HCT116 (cell line): ENCODE measurements at regions not wholly inside any gene's neighbourhood (a gene's known extent, or its start where the extent isn't known, plus 50 kb on each side); places are given as distances from the start of the nearest gene placed in this dataset.

Experiments
- ATAC-seq: fragments of 200-7000 bp; cut with Tn5 transposase; 2 replicates; pipeline ENCODE4 v1.9.1; 2020; ENCODE audit warnings: mild to moderate bottlenecking, moderate library complexity
- BruUV-seq: library from RNA; stranded (reverse); fragments of 400-500 nt; replicated peaks from 2 replicates; lab custom pipeline; 2021; lab: Mats Ljungman, UMichigan
- CTCF ChIA-PET: fragments of 300-600 bp; sonication (Branson Sonifier 250); formaldehyde crosslinking; loops from one replicate; lab custom pipeline; 2021; ENCODE audit warnings: antibody characterized with exemption; lab: Charles Lee
- POLR2A ChIA-PET: fragments of 300-600, 350-600 bp; sonication (Branson Sonifier 250); formaldehyde crosslinking; loops from one replicate; lab custom pipeline; 2021; ENCODE audit warnings: antibody characterized with exemption; lab: Charles Lee
- RAD21 ChIA-PET, 2 experiments: fragments of 300-600 bp; sonication (Branson Sonifier 250); formaldehyde crosslinking; loops; one replicate each; lab custom pipeline; 2023; ENCODE audit warnings: low total read pairs in 2 of 2; ENCODE audit not compliant: uncharacterized antibody in 2 of 2, unreplicated experiment in 2 of 2, low non-redundant PET in 1 of 2; lab: Charles Lee
- DNase-seq: peaks from one replicate; pipeline ENCODE4 v3.0.0-alpha.2; 2010; ENCODE audit warnings: low read depth, low spot score
- H2AFZ ChIP-seq: fragments of 200-600 bp; shearing (Covaris generic), sonication (generic); 2 replicates; pipeline ENCODE4 v1.6.1; 2017; ENCODE audit warnings: low read depth, mixed run types, mixed read lengths, antibody characterized with exemption, low read length; ENCODE audit not compliant: poor library complexity, severe bottlenecking
- H3K27ac ChIP-seq: 2 replicates; pipeline ENCODE4 v1.5.1; 2012; ENCODE audit warnings: low read depth, low read length
- H3K27me3 ChIP-seq: fragments of 200-600 bp; sonication (generic); 2 replicates; pipeline ENCODE4 v1.6.1; 2016; ENCODE audit warnings: mixed run types, low read length, mixed read lengths; ENCODE audit not compliant: insufficient read depth
- H3K36me3 ChIP-seq, 2 experiments: fragments of 200-500 bp in 1 of 2; fragments of 200-600 bp in 1 of 2; sonication (Bioruptor generic) in 1 of 2; sonication (generic) in 1 of 2; 2 replicates each; pipeline versions ENCODE4 v1.5.1 to v1.6.1; 2014 to 2016; ENCODE audit warnings: low read length in 2 of 2, inconsistent platforms in 1 of 2, mixed read lengths in 1 of 2, mixed run types in 1 of 2; ENCODE audit not compliant: insufficient read depth in 2 of 2, control insufficient read depth in 1 of 2
- H3K4me1 ChIP-seq, 2 experiments: fragments of 200-600 bp in 1 of 2; sonication (generic) in 1 of 2; 2 replicates each; pipeline versions ENCODE4 v1.5.1 to v1.6.1; 2012 to 2017; ENCODE audit warnings: low read length in 2 of 2, inconsistent platforms in 1 of 2, mild to moderate bottlenecking in 1 of 2, mixed read lengths in 1 of 2, mixed run types in 1 of 2, moderate library complexity in 1 of 2; ENCODE audit not compliant: insufficient read depth in 2 of 2, control insufficient read depth in 1 of 2
- H3K4me2 ChIP-seq: fragments of 200-600 bp; sonication (generic); 2 replicates; pipeline ENCODE4 v1.6.1; 2017; ENCODE audit warnings: mixed run types, low read length, mixed read lengths
- H3K4me3 ChIP-seq, 2 experiments: fragments of 200-600 bp in 1 of 2; sonication (generic) in 1 of 2; replicated peaks in 1 of 2; 2 replicates each; pipeline ENCODE4 v1.5.1; 2011 to 2016; ENCODE audit warnings: low read length in 2 of 2, control low read depth in 1 of 2, low read depth in 1 of 2, mild to moderate bottlenecking in 1 of 2, mixed read lengths in 1 of 2, mixed run types in 1 of 2
- H3K79me2 ChIP-seq: fragments of 200-600 bp; sonication (generic); 2 replicates; pipeline ENCODE4 v1.6.1; 2017; ENCODE audit warnings: mild to moderate bottlenecking, mixed run types, low read length, moderate library complexity, mixed read lengths; ENCODE audit not compliant: insufficient read depth
- H3K9ac ChIP-seq: fragments of 200-600 bp; sonication (generic); 2 replicates; pipeline ENCODE4 v1.6.1; 2016; ENCODE audit warnings: low read length, mixed read lengths
- H3K9me2 ChIP-seq: fragments of 200-600 bp; sonication (generic), shearing (Covaris generic); 2 replicates; pipeline ENCODE4 v1.6.1; 2017; ENCODE audit warnings: mixed run types, mild to moderate bottlenecking, moderate library complexity; ENCODE audit not compliant: insufficient read depth
- H3K9me3 ChIP-seq, 2 experiments: fragments of 200-500 bp in 1 of 2; fragments of 200-600 bp in 1 of 2; sonication (Bioruptor generic) in 1 of 2; sonication (generic) in 1 of 2; 2 replicates each; pipeline ENCODE4 v1.6.1; 2014 to 2017; ENCODE audit warnings: low read length in 2 of 2, mixed read lengths in 2 of 2, inconsistent platforms in 1 of 2, low read depth in 1 of 2, mild to moderate bottlenecking in 1 of 2, mixed run types in 1 of 2, moderate library complexity in 1 of 2; ENCODE audit not compliant: control insufficient read depth in 1 of 2, insufficient read depth in 1 of 2
- H4K20me1 ChIP-seq: fragments of 200-600 bp; sonication (generic), shearing (Covaris generic); 2 replicates; pipeline ENCODE4 v1.6.1; 2017; ENCODE audit warnings: mixed run types, mild to moderate bottlenecking, moderate library complexity; ENCODE audit not compliant: insufficient read depth
- CBX3 ChIP-seq: IDR thresholded peaks from 2 replicates; pipeline ENCODE4 v1.6.1; 2012; ENCODE audit warnings: low read depth
- CEBPB ChIP-seq: IDR thresholded peaks from 2 replicates; pipeline ENCODE4 v1.6.1; 2012; ENCODE audit warnings: low read depth
- EGR1 ChIP-seq: IDR thresholded peaks from 2 replicates; pipeline ENCODE4 v1.6.1; 2012; ENCODE audit warnings: low read depth
- EZH2 ChIP-seq: fragments of 200-600 bp; sonication (generic); IDR thresholded peaks from 2 replicates; pipeline ENCODE4 v1.6.1; 2017; ENCODE audit warnings: antibody characterized with exemption, mixed run types
- EZH2phosphoT487 ChIP-seq: fragments of 200-600 bp; IDR thresholded peaks from 2 replicates; pipeline ENCODE4 v1.6.1; 2018; ENCODE audit warnings: antibody characterized with exemption, borderline replicate concordance
- FOSL1 ChIP-seq: IDR thresholded peaks from 2 replicates; pipeline ENCODE4 v1.6.1; 2012; ENCODE audit warnings: low read depth
- POLR2A ChIP-seq: IDR thresholded peaks from 2 replicates; pipeline ENCODE4 v1.7.0; 2011; ENCODE audit warnings: borderline replicate concordance; ENCODE audit not compliant: insufficient read depth, insufficient read length; ENCODE audit errors: extremely low read depth
- POLR2AphosphoS5 ChIP-seq: IDR thresholded peaks from 2 replicates; pipeline ENCODE4 v1.6.1; 2011; ENCODE audit warnings: mild to moderate bottlenecking, low read depth, low read length, moderate library complexity
- RAD21 ChIP-seq: IDR thresholded peaks from 2 replicates; pipeline ENCODE4 v1.6.1; 2012; ENCODE audit warnings: low read depth, mild to moderate bottlenecking
- SIN3A ChIP-seq: IDR thresholded peaks from 2 replicates; pipeline ENCODE4 v1.6.1; 2012; ENCODE audit warnings: low read depth
- SP1 ChIP-seq: IDR thresholded peaks from 2 replicates; pipeline ENCODE4 v1.6.1; 2012; ENCODE audit warnings: low read depth
- SRF ChIP-seq: IDR thresholded peaks from 2 replicates; pipeline ENCODE4 v1.6.1; 2012; ENCODE audit warnings: low read depth
- TCF7L2 ChIP-seq: IDR thresholded peaks from 2 replicates; pipeline ENCODE4 v1.7.0; 2011; ENCODE audit warnings: borderline replicate concordance, inconsistent platforms; ENCODE audit not compliant: insufficient read depth, insufficient read length; ENCODE audit errors: extremely low read depth
- YY1 ChIP-seq: IDR thresholded peaks from 2 replicates; pipeline ENCODE4 v1.6.1; 2011; ENCODE audit warnings: low read length, low read depth, moderate library complexity, mild to moderate bottlenecking; ENCODE audit not compliant: insufficient replicate concordance; ENCODE audit errors: extremely low read depth
- ZFX ChIP-seq: fragments of 450-650 bp; IDR thresholded peaks from 2 replicates; pipeline ENCODE4 v1.6.1; 2017
- ZNF274 ChIP-seq: fragments of 200-500 bp; sonication (Bioruptor generic); IDR thresholded peaks from 2 replicates; pipeline ENCODE4 v1.6.1; 2014; ENCODE audit warnings: mild to moderate bottlenecking, low read depth, low read length, inconsistent platforms
- intact Hi-C: fragments of 100-400 bp; cut with micrococcal nuclease; formaldehyde crosslinking; loops from 2 replicates; pipeline ENCODE4 v1.10.0; 2022
- TF ChIP-seq, protein P1 (sequence below): IDR thresholded peaks from 2 replicates; pipeline ENCODE4 v1.6.1; 2012
- TF ChIP-seq, protein P2 (sequence below), 3 experiments: fragments of 200-600 bp in 1 of 3; sonication (generic) in 1 of 3; IDR thresholded peaks in 2 of 3; conservative IDR thresholded peaks in 1 of 3; 2 replicates each; pipeline ENCODE4 v1.5.1; 2012 to 2017; ENCODE audit warnings: low read depth in 2 of 3, low read length in 2 of 3, antibody characterized with exemption in 1 of 3, borderline replicate concordance in 1 of 3, control low read depth in 1 of 3, mild to moderate bottlenecking in 1 of 3, mixed read lengths in 1 of 3, mixed run types in 1 of 3, moderate library complexity in 1 of 3; ENCODE audit not compliant: insufficient read depth in 1 of 3
- TF ChIP-seq, protein P3 (sequence below): IDR thresholded peaks from 2 replicates; pipeline ENCODE4 v1.6.1; 2012; ENCODE audit warnings: low read depth
- TF ChIP-seq, protein P4 (sequence below): IDR thresholded peaks from 2 replicates; pipeline ENCODE4 v1.6.1; 2012

DNA sequence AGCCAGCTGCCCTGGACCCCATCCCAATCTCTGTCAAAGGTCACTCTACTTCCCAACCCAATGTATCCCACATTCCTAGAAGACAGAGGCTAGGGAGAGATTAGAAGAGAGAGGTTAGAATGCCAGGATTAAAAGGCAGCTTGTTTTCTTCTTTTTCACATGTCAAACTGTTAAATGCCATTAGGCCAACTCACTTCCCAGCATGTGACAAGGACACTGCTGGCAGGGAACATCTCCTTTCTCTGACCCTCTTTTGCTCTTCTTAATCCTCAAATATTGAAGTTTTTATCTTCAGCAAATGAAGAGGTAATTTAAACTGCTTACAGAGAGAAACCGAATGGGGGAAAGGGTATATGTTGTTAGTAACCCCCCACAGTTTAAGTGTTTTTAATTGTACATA is 89.1 kb downstream of the BBS10 start:
- Histone ChIP-seq H3K27me3 (no peaks in the 10 kb centered on the region), H3K4me3 (no peak overlapping the region), H3K9me3 (no peaks in the 10 kb centered on the region), H3K4me2 (no peak overlapping the region), H3K4me1 (no peaks in the 10 kb centered on the region; a peak in 1 of 4 replicates), H3K27ac (no peak overlapping the region), H3K36me3 (no peaks in the 10 kb centered on the region), H2AFZ (no peak overlapping the region), H3K9ac (no peak overlapping the region), H3K9me2 (no peaks in the 10 kb centered on the region), H4K20me1 (no peaks in the 10 kb centered on the region), H3K79me2 (no peaks in the 10 kb centered on the region)
- intact Hi-C loops = no loop called here
- ATAC-seq (no peak), DNase-seq (no peak)
- RAD21 ChIA-PET = no interaction called here
- POLR2A ChIA-PET = no interaction called here
- no peak for TF ChIP-seq TCF7L2
- TF ChIP-seq EZH2 = no peak
- TF ChIP-seq, protein P1, sequence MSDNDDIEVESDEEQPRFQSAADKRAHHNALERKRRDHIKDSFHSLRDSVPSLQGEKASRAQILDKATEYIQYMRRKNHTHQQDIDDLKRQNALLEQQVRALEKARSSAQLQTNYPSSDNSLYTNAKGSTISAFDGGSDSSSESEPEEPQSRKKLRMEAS = no peak
- TF ChIP-seq, protein P2, sequence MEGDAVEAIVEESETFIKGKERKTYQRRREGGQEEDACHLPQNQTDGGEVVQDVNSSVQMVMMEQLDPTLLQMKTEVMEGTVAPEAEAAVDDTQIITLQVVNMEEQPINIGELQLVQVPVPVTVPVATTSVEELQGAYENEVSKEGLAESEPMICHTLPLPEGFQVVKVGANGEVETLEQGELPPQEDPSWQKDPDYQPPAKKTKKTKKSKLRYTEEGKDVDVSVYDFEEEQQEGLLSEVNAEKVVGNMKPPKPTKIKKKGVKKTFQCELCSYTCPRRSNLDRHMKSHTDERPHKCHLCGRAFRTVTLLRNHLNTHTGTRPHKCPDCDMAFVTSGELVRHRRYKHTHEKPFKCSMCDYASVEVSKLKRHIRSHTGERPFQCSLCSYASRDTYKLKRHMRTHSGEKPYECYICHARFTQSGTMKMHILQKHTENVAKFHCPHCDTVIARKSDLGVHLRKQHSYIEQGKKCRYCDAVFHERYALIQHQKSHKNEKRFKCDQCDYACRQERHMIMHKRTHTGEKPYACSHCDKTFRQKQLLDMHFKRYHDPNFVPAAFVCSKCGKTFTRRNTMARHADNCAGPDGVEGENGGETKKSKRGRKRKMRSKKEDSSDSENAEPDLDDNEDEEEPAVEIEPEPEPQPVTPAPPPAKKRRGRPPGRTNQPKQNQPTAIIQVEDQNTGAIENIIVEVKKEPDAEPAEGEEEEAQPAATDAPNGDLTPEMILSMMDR (IDR thresholded peaks at IDR 0.05 in 2 of 3, conservative IDR thresholded peaks at IDR 0.05 in 1 of 3; ENCODE audit: borderline replicate concordance in 1 of 3, insufficient read depth in 1 of 3, low read depth in 2 of 3, low read length in 2 of 3) = no peak
- no peak for TF ChIP-seq FOSL1
- TF ChIP-seq SRF = no peak
- TF ChIP-seq EGR1 = no peak
- TF ChIP-seq CBX3 = no peak
- no peak for TF ChIP-seq ZFX
- TF ChIP-seq, protein P3, sequence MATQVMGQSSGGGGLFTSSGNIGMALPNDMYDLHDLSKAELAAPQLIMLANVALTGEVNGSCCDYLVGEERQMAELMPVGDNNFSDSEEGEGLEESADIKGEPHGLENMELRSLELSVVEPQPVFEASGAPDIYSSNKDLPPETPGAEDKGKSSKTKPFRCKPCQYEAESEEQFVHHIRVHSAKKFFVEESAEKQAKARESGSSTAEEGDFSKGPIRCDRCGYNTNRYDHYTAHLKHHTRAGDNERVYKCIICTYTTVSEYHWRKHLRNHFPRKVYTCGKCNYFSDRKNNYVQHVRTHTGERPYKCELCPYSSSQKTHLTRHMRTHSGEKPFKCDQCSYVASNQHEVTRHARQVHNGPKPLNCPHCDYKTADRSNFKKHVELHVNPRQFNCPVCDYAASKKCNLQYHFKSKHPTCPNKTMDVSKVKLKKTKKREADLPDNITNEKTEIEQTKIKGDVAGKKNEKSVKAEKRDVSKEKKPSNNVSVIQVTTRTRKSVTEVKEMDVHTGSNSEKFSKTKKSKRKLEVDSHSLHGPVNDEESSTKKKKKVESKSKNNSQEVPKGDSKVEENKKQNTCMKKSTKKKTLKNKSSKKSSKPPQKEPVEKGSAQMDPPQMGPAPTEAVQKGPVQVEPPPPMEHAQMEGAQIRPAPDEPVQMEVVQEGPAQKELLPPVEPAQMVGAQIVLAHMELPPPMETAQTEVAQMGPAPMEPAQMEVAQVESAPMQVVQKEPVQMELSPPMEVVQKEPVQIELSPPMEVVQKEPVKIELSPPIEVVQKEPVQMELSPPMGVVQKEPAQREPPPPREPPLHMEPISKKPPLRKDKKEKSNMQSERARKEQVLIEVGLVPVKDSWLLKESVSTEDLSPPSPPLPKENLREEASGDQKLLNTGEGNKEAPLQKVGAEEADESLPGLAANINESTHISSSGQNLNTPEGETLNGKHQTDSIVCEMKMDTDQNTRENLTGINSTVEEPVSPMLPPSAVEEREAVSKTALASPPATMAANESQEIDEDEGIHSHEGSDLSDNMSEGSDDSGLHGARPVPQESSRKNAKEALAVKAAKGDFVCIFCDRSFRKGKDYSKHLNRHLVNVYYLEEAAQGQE = no peak
- TF ChIP-seq, protein P4, sequence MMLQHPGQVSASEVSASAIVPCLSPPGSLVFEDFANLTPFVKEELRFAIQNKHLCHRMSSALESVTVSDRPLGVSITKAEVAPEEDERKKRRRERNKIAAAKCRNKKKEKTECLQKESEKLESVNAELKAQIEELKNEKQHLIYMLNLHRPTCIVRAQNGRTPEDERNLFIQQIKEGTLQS = no peak
- no peak for TF ChIP-seq SP1
- TF ChIP-seq ZNF274 = no peak
- TF ChIP-seq YY1 = no peak
- TF ChIP-seq POLR2AphosphoS5 = no peak
- no peak for TF ChIP-seq SIN3A
- no peak for TF ChIP-seq RAD21
- no peak for TF ChIP-seq EZH2phosphoT487
- no peak for TF ChIP-seq CEBPB
- no peak for TF ChIP-seq POLR2A
- CTCF ChIA-PET = no interaction called here
- BruUV-seq = no TSS peak
